ENCODE measurements at regions not wholly inside any gene's neighbourhood (a gene's known extent, or its start where the extent isn't known, plus 50 kb on each side); places are given as distances from the start of the nearest gene placed in this dataset.

DNA sequence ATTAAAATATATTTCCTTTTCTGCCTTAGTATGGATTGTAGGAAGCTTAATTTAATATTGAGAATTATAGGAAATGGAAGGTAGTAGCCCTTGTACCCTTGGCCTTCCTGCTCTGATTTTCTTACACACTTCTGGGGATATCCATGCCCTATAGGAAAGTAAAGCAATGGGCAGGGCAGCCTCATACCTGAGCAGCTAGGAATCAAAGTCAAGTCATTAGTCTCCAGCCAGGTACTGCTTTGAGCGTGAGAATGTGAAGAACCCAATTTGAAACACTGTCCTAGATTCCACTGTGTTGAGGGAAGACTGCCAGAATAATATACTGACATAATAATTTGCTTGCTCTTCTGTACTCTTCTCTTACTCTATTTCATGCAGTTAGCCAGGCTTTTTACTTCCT is 51.0 kb upstream of the L3MBTL3 start:
- no peak for DNase-seq (ENCODE audit: low read depth in 3 of 3, low spot score in 1 of 3)

DNA sequence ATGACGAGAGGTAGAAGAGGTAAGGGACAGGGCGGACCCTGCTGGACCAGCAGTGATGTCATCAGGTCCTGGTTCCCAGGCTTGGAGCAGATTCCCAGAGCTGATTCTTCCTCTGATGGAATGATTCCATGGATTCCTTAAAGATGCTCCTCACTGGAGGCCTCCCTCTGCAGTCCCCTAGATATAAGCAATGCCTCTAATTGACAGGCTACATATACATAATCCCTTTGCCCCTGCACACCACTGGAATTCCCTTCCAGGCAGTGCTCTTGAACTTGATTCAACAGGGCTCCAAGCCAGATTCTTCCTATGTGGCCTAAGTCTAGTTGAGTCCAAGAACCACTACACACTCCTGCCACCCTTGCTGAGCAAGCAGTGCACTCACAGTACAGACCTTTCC is 52.3 kb upstream of the L3MBTL3 start:
- DNase-seq (ENCODE audit: low read depth in 3 of 3, low spot score in 1 of 3), result no peak

DNA sequence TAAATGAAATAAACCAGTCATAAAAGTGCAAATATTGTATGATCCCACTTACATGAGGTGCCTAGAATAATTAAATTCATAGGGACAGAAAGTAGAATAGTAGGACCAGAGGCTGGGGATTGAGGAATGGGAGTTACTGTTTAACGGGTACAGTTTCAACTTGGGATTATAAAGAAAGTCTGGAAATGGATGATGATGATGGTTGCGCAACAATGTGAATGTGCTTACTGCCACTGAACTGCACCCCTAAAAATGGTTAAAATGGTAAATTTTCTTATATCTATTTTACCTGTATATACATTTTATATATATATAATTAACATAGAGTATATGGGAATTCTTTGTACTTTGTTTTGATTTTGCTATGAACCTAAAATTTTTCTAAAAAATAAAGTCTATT is 53.3 kb upstream of the L3MBTL3 start:
- no peak for DNase-seq (ENCODE audit: low read depth in 3 of 3, low spot score in 1 of 3)

DNA sequence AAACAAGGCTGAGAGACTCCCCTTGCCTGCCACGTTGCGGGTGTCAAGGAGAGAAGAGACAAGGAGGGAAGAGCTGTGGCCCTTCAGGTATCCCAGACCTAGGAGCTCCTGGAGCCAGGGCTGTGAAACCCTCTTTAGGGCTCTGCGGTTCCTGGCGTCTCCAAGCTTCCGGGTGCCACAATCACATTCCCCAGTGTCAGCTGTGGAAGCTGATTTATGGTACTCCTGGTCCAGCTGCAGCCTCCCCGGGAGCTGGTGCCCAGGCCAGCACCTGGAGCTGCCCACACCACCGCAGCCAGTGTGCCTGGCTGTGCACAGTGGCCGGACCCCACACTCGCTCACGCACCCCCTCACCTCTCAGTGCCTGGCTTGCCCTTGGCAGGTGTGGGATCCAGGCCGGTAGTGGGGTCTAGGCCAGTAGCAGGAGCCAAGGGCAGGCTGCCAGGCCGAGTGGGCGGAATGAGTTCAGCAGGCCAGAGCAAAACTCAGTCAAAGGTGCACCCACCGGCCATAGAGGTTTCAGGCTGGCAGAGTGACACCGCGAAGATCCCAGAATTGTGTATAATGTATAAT is 58.9 kb upstream of the L3MBTL3 start:
- DNase-seq (ENCODE audit: low read depth in 3 of 3, low spot score in 1 of 3), result no peak

DNA sequence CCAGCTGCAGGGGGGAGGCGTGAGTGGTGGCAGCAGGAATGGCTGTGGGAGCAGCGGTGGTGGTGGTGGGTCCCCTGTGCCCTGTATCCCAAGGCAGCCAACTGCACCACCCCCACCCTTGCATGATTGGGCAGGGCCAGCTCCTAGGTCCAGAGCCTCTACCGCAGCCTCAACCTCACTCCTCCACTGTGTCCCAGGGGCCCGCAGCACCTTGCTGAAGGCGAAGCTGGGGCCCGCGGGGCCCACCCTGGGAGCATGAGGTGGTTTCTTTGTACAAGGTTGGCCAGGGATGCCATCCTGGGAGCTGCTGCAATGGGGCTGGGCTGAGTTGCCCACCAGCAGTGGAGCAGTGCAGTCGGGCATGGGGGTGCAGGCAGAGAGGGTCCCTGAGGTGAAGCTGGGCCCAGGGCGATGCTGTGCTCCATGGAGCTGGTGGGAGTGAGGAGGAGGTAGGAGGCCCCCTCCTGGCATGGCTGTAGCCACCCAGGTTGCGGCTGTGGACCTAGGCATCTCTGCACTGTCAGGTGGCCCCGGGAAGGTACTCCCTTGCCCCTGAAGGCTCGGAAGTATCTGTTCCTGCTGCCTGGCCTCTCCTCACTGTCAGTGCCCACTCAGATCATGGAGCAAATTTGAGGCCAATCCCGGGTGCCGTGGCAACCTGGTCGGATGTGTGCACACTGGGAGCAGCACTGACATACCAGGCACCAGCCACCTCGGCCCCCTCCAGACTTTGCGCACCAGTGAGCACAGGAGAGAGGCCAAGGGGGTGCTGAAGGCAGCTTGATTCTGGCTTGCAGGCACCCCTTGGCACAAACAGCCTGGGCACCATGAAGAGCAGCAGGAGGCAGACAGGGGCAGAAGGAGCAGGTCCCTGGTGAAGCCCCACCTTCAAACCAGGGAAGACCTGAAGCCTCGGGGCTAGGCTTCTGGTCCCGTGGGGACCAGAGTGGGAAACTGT is 60.2 kb upstream of the L3MBTL3 start:
- DNase-seq (ENCODE audit: low read depth in 3 of 3, low spot score in 1 of 3), result no peak

DNA sequence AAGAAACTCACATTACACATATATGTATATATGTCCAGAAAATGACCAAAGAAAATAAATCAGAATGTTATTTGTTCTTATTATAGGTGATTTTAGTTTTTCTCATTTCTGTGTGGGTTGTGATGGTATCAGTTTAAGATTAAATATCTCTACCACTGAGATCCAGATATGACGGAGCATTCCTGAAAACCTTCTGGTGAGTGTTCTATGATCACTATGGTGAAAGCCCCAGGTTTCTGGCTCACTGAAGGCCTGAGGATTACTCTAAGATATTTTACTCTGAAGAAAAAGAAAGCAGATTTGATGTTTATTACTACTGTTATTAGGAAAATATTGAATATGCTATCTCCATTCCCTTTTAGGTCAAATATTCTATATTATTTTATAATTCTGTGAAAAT is 62.8 kb upstream of the L3MBTL3 start:
- DNase-seq (ENCODE audit: low read depth in 3 of 3, low spot score in 1 of 3), result no peak

GRCh38 chr6:129954749-129955431 is 63.5 kb upstream of the L3MBTL3 start:
- DNase-seq (ENCODE audit: low read depth in 3 of 3, low spot score in 1 of 3), result no peak

GRCh38 chr6:129947797-129948196 is 70.6 kb upstream of the L3MBTL3 start:
- no peak for DNase-seq (ENCODE audit: low read depth in 3 of 3, low spot score in 1 of 3)

GRCh38 chr6:129946439-129947140 is 71.8 kb upstream of the L3MBTL3 start:
- no peak for DNase-seq (ENCODE audit: low read depth in 3 of 3, low spot score in 1 of 3)

GRCh38 chr6:129943637-129944271 is 74.6 kb upstream of the L3MBTL3 start:
- DNase-seq (ENCODE audit: low read depth in 3 of 3, low spot score in 1 of 3), result no peak

DNA sequence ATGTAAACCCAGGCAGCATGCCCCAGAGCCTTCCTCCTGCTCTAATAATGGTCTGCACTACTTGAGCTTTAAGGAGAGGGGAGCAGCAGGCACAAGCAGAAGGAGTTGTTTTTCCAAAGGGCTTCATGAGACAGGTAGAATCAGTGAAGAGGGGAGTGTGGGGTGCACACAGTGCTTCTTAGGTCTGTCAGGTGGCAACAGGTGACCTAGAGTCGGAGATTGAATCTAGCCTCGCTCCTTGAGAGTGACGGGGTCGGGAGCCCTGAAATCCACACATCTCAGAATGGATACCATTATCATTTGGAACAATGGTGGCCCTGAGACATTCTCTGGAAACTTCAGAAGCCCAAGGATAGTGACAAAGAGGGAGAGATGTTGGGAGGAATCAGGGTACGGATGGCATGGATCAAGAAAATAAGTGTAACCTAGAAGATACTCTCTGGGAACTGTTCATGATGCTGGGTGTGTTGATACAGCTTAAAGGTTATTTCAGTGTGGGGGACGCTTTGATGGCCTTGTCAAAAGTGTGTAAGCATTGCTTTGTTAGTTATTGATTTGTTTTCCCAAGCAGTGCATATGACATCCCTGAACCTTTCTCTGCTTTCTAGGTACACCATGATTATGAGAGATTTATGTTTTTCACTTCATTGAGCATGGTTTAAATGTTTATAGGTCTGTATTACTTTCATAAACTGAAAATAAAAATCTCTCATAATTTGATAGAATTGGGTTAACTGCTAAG is 77.8 kb upstream of the L3MBTL3 start:
- no peak for DNase-seq (ENCODE audit: low read depth in 3 of 3, low spot score in 1 of 3)

DNA sequence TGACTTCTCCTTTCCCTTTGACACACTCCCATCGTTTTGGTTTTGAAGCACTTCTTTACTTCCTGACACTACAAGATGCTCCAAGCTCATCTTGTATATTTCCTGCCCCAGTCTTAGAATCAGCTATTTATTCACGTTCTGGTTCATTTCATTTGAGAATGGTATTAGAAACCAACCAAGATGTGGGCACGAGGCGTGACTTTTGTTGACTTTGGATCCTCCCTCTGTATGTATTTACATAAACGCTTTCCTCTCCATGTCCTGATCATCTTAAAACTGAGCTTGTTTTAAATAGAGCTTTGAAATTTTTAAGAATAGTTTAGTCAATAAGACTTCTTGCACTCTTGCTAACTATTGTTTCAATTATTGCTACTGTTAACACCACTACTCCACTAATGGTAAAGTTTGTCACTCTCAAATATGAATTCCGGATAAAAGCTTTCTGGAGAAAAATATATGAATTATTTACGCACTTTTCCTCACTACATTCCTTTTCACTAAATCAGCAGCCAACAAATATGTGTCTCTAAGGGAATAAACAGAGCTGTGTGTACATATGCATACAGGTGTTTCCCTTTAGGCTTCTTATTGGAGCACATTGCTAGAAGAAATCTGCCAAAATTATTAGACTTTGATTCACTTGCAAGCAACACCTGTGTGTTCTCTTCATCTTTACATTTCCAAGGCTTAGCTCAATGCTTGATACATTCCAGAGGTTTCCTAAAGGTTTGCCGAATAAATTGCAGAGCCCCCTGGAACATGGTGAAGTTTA is 77.3 kb upstream of the TMEM244 start:
- DNase-seq (ENCODE audit: low read depth in 3 of 3, low spot score in 1 of 3), result no peak

GRCh38 chr6:129936329-129937165 is 75.4 kb upstream of the TMEM244 start:
- peak in 1 of 3 donors; percentile 11 for DNase-seq (ENCODE audit: low read depth in 3 of 3, low spot score in 1 of 3)

- no peak for DNase-seq (ENCODE audit: low read depth in 3 of 3, low spot score in 1 of 3)
These were observed 71.2 kb upstream of the TMEM244 start for GRCh38 chr6:129932321-129932720.

- DNase-seq (ENCODE audit: low read depth in 3 of 3, low spot score in 1 of 3), result no peak
These were observed 68.3 kb upstream of the TMEM244 start for GRCh38 chr6:129929433-129929832.

GRCh38 chr6:129923530-129924250 is 62.6 kb upstream of the TMEM244 start:
- DNase-seq (ENCODE audit: low read depth in 3 of 3, low spot score in 1 of 3), result no peak

- DNase-seq (ENCODE audit: low read depth in 3 of 3, low spot score in 1 of 3), result no peak
These were observed 60.2 kb upstream of the TMEM244 start for GRCh38 chr6:129921169-129921817.

Measured in stimulated activated CD4-positive, alpha-beta T cell treated with anti-CD3 and anti-CD28 coated beads, TNF-alpha, amount 100 ng/mL, for 1 hour (primary cell).